ENCODE measurements at regions not wholly inside any gene's neighbourhood (a gene's known extent, or its start where the extent isn't known, plus 50 kb on each side); places are given as distances from the start of the nearest gene placed in this dataset.

- TF ChIP-seq EP300 (IDR thresholded peaks at IDR 0.05) (no peak), POLR2A (IDR thresholded peaks at IDR 0.05) (no peak)
- TF ChIP-seq, protein P1, sequence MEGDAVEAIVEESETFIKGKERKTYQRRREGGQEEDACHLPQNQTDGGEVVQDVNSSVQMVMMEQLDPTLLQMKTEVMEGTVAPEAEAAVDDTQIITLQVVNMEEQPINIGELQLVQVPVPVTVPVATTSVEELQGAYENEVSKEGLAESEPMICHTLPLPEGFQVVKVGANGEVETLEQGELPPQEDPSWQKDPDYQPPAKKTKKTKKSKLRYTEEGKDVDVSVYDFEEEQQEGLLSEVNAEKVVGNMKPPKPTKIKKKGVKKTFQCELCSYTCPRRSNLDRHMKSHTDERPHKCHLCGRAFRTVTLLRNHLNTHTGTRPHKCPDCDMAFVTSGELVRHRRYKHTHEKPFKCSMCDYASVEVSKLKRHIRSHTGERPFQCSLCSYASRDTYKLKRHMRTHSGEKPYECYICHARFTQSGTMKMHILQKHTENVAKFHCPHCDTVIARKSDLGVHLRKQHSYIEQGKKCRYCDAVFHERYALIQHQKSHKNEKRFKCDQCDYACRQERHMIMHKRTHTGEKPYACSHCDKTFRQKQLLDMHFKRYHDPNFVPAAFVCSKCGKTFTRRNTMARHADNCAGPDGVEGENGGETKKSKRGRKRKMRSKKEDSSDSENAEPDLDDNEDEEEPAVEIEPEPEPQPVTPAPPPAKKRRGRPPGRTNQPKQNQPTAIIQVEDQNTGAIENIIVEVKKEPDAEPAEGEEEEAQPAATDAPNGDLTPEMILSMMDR (IDR thresholded peaks at IDR 0.05): no peak
Measured at GRCh38 chr16:76796416-76796815, 394.6 kb upstream of the MON1B start.
